Duodenal mucosa (tissue), 2 donors: ENCODE measurements at regions not wholly inside any gene's neighbourhood (a gene's known extent, or its start where the extent isn't known, plus 50 kb on each side); places are given as distances from the start of the nearest gene placed in this dataset.

Experiments used
- H3K27ac ChIP-seq: one replicate; pipeline ENCODE4 v1.7.0; 2013; ENCODE audit warnings: low read depth, low read length
- H3K27me3 ChIP-seq, 2 donors: one replicate each; pipeline ENCODE4 v1.7.0; 2013; ENCODE audit warnings: low read length in 2 of 2, control low read depth in 1 of 2; ENCODE audit not compliant: insufficient read depth in 2 of 2, control insufficient read depth in 1 of 2
- H3K36me3 ChIP-seq, 2 donors: one replicate each; pipeline ENCODE4 v1.7.0; 2013; ENCODE audit warnings: low read length in 2 of 2, control low read depth in 1 of 2; ENCODE audit not compliant: insufficient read depth in 2 of 2, control insufficient read depth in 1 of 2
- H3K4me1 ChIP-seq, 2 donors: one replicate each; pipeline ENCODE4 v1.7.0; 2013; ENCODE audit warnings: low read length in 2 of 2, control low read depth in 1 of 2; ENCODE audit not compliant: insufficient read depth in 2 of 2, control insufficient read depth in 1 of 2
- H3K4me3 ChIP-seq, 2 donors: one replicate each; pipeline ENCODE4 v1.7.0; 2013; ENCODE audit warnings: low read length in 2 of 2, low read depth in 1 of 2
- H3K9ac ChIP-seq, 2 donors: one replicate each; pipeline ENCODE4 v1.7.0; 2013; ENCODE audit warnings: low read length in 2 of 2, low read depth in 1 of 2
- H3K9me3 ChIP-seq, 2 donors: one replicate each; pipeline ENCODE4 v1.7.0; 2013; ENCODE audit warnings: low read length in 2 of 2, control low read depth in 1 of 2; ENCODE audit not compliant: control insufficient read depth in 1 of 2

GRCh38 chr2:57758686-57759085 lies 287.9 kb upstream of the VRK2 start:
- Histone ChIP-seq H3K27ac (no peak overlapping the region), H3K27me3 (no peaks in the 10 kb centered on the region), H3K4me3 (no peak overlapping the region), H3K4me1 (peaks cover 4 to 7% of the 10 kb centered on the region in 2 donors), H3K36me3 (no peaks in the 10 kb centered on the region), H3K9ac (no peak overlapping the region), H3K9me3 (no peaks in the 10 kb centered on the region)

DNA sequence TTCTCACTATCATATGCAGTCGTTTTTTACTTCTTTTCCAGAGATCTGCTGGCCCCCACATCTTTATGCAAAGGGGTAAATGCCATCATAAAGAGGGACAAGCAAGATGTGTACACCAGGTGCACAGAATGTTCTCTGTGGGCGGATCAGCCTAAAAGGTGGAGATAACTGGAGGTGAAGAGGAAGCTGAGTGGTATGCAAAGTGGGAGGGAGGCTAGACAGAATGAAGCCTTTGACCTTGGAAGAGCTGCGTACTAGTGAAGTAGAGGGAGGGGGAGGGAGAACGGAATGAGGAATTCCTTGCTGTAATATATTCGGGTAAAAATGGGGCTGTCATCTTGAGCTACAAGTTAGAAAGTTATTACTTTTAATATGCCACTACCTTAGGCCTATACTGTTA lies 287.5 kb upstream of the VRK2 start:
- Histone ChIP-seq H3K4me1 (peaks cover 4 to 7% of the 10 kb centered on the region in 2 donors), H3K27me3 (no peaks in the 10 kb centered on the region), H3K27ac (no peak overlapping the region), H3K4me3 (no peak overlapping the region), H3K9me3 (no peaks in the 10 kb centered on the region), H3K9ac (no peak overlapping the region), H3K36me3 (no peaks in the 10 kb centered on the region)

- peak overlapping the region; percentile 53 to 61 for H3K4me3 ChIP-seq
- H3K9ac ChIP-seq, result no peak overlapping the region
- no peaks in the 10 kb centered on the region for H3K36me3 ChIP-seq
- no peaks in the 10 kb centered on the region for H3K27me3 ChIP-seq
- H3K27ac ChIP-seq, result no peak overlapping the region
- H3K9me3 ChIP-seq, result no peaks in the 10 kb centered on the region
- peaks cover 4 to 7% of the 10 kb centered on the region in 2 donors for H3K4me1 ChIP-seq
Measured at GRCh38 chr2:57759822-57760300, 286.7 kb upstream of the VRK2 start.

DNA sequence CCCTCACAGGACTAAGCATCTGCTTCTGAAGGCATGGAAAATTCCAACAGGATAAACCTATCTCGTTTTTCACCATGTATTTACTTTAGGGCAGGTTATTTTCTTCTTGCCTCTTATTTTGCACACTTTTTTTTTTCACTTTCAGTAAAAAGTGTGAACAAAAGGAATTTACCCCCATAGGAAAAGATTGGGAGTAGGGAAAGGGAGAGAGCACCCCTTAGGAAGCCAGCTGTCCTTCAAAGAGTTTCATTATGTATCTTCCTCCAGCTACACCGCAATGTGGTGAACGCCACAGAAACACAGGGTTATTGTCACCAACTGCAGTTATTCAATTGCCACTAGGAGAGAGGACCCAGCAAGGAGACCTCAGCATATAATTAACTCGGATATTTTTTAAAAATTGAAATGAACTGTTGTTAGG lies 286.2 kb upstream of the VRK2 start:
- Histone ChIP-seq H3K9ac (no peak overlapping the region), H3K27ac (no peak overlapping the region), H3K9me3 (no peaks in the 10 kb centered on the region), H3K27me3 (no peaks in the 10 kb centered on the region), H3K4me1 (peaks cover 4 to 7% of the 10 kb centered on the region in 2 donors), H3K4me3 (peak overlapping the region in 1 of 2 donors; percentile 61), H3K36me3 (no peaks in the 10 kb centered on the region)

DNA sequence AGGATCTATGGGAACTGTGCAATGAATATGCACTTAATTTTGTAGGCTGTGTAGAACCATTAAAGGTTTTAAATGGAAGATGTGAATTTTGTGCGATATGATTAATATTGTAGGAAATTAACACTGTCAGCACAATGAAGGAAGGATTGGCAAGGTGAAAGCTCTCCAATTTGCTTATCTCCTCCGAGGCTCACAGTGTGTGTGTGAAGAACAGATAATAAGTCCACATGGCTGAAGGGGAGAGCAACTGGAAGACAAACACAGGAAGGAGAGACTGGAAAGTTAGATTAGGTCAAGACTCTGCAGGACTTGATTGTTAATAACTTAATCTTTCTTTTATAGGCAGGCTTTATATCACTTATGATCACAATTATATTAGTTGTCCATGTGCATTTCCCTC lies 269.7 kb upstream of the VRK2 start:
- Histone ChIP-seq H3K27me3 (no peaks in the 10 kb centered on the region), H3K9me3 (no peaks in the 10 kb centered on the region), H3K9ac (no peak overlapping the region), H3K4me3 (no peak overlapping the region), H3K27ac (no peak overlapping the region), H3K36me3 (no peaks in the 10 kb centered on the region), H3K4me1 (no peaks in the 10 kb centered on the region)

GRCh38 chr2:57782587-57782986 lies 264.0 kb upstream of the VRK2 start:
- no peaks in the 10 kb centered on the region for H3K27me3 ChIP-seq
- H3K27ac ChIP-seq, result no peak overlapping the region
- no peaks in the 10 kb centered on the region for H3K36me3 ChIP-seq
- no peaks in the 10 kb centered on the region for H3K4me1 ChIP-seq
- no peak overlapping the region for H3K4me3 ChIP-seq
- no peak overlapping the region for H3K9ac ChIP-seq
- no peaks in the 10 kb centered on the region for H3K9me3 ChIP-seq

GRCh38 chr2:57793310-57793709 lies 253.3 kb upstream of the VRK2 start:
- H3K4me1 ChIP-seq, result no peaks in the 10 kb centered on the region
- no peaks in the 10 kb centered on the region for H3K36me3 ChIP-seq
- H3K27me3 ChIP-seq, result no peaks in the 10 kb centered on the region
- no peak overlapping the region for H3K27ac ChIP-seq
- peaks cover 0 to 4% of the 10 kb centered on the region in 2 donors for H3K9me3 ChIP-seq
- no peak overlapping the region for H3K4me3 ChIP-seq
- H3K9ac ChIP-seq, result no peak overlapping the region

- H3K4me1 ChIP-seq, result no peaks in the 10 kb centered on the region
- H3K9ac ChIP-seq, result no peak overlapping the region
Measured at GRCh38 chr2:57796527-57796926, 250.1 kb upstream of the VRK2 start.

GRCh38 chr2:57798346-57798745 lies 248.3 kb upstream of the VRK2 start:
- Histone ChIP-seq H3K36me3 (no peaks in the 10 kb centered on the region), H3K9me3 (peaks cover 2 to 4% of the 10 kb centered on the region in 2 donors), H3K4me1 (no peaks in the 10 kb centered on the region), H3K27me3 (no peaks in the 10 kb centered on the region), H3K27ac (no peak overlapping the region), H3K4me3 (no peak overlapping the region), H3K9ac (no peak overlapping the region)

More at GRCh38 chr2:57796527-57796926, 250.1 kb upstream of the VRK2 start:
- Histone ChIP-seq H3K27ac (no peak overlapping the region), H3K27me3 (no peaks in the 10 kb centered on the region), H3K4me3 (no peak overlapping the region), H3K9me3 (peaks cover 2 to 8% of the 10 kb centered on the region in 2 donors), H3K36me3 (no peaks in the 10 kb centered on the region)

DNA sequence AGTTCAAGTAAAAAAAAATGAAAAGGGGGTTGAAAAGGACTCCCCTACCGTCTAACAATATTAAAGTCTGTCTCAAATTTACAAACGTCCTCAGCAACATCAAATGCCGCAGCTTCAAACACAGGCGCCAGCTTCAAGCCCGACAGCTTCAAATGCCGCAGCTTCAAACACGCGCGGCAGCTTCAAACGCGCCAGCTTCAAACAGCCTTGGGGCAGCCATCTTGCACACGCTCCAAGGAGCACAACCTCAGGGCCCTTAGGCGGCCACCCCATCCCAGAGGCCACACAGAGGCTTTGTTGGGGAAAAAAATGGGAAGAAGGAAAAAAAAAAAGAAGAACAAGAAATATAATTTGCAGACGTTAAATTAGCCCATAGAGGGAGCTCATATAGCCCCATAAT lies 244.4 kb upstream of the VRK2 start:
- Histone ChIP-seq H3K27me3 (no peaks in the 10 kb centered on the region), H3K27ac (no peak overlapping the region), H3K9me3 (peaks cover 2 to 4% of the 10 kb centered on the region in 2 donors), H3K4me1 (no peaks in the 10 kb centered on the region), H3K36me3 (no peaks in the 10 kb centered on the region), H3K9ac (no peak overlapping the region), H3K4me3 (no peak overlapping the region)

- Histone ChIP-seq H3K9me3 (no peaks in the 10 kb centered on the region), H3K27ac (no peak overlapping the region)
Measured at GRCh38 chr2:57804971-57805370, 241.6 kb upstream of the VRK2 start.

More at GRCh38 chr2:57804971-57805370, 241.6 kb upstream of the VRK2 start:
- Histone ChIP-seq H3K4me1 (no peaks in the 10 kb centered on the region), H3K9ac (no peak overlapping the region), H3K4me3 (no peak overlapping the region), H3K36me3 (no peaks in the 10 kb centered on the region), H3K27me3 (no peaks in the 10 kb centered on the region)
